NCI-H2227 (cell line): ENCODE measurements at regions not wholly inside any gene's neighbourhood (a gene's known extent, or its start where the extent isn't known, plus 50 kb on each side); places are given as distances from the start of the nearest gene placed in this dataset.

Experiments used
- DNase-seq: peaks from one replicate; lab custom pipeline; 2025; ENCODE audit not compliant: unreplicated experiment; lab: John Stamatoyannopoulos, UW

GRCh38 chr4:89556601-89557305 is 249.2 kb upstream of the GPRIN3 start:
- DNase-seq = no peak

GRCh38 chr4:89551191-89551590 is 243.6 kb upstream of the GPRIN3 start:
- no peak for DNase-seq

GRCh38 chr4:89549907-89550306 is 242.3 kb upstream of the GPRIN3 start:
- DNase-seq = no peak

GRCh38 chr4:89545315-89545714 is 237.7 kb upstream of the GPRIN3 start:
- DNase-seq = no peak

GRCh38 chr4:89541998-89542397 is 234.4 kb upstream of the GPRIN3 start:
- no peak for DNase-seq

GRCh38 chr4:89539797-89540711 is 232.5 kb upstream of the GPRIN3 start:
- DNase-seq = no peak

GRCh38 chr4:89539374-89539773 is 231.8 kb upstream of the GPRIN3 start:
- DNase-seq = no peak

- DNase-seq = no peak
Measured at GRCh38 chr4:89538886-89539285, 231.3 kb upstream of the GPRIN3 start.

GRCh38 chr4:89538171-89538570 is 230.6 kb upstream of the GPRIN3 start:
- DNase-seq = no peak

GRCh38 chr4:89537281-89537680 is 229.7 kb upstream of the GPRIN3 start:
- DNase-seq = no peak

GRCh38 chr4:89535251-89535650 is 227.7 kb upstream of the GPRIN3 start:
- no peak for DNase-seq

GRCh38 chr4:89534356-89534755 is 226.8 kb upstream of the GPRIN3 start:
- DNase-seq = no peak

GRCh38 chr4:89531932-89532640 is 224.5 kb upstream of the GPRIN3 start:
- no peak for DNase-seq

GRCh38 chr4:89528526-89529133 is 221.0 kb upstream of the GPRIN3 start:
- no peak for DNase-seq

GRCh38 chr4:89521826-89522225 is 214.2 kb upstream of the GPRIN3 start:
- no peak for DNase-seq

- no peak for DNase-seq
Measured at GRCh38 chr4:89519771-89520320, 212.2 kb upstream of the GPRIN3 start.

- no peak for DNase-seq
Measured at GRCh38 chr4:89518259-89518658, 210.7 kb upstream of the GPRIN3 start.

GRCh38 chr4:89514811-89515210 is 207.2 kb upstream of the GPRIN3 start:
- DNase-seq = no peak

GRCh38 chr4:89511776-89512175 is 204.2 kb upstream of the GPRIN3 start:
- DNase-seq = no peak

GRCh38 chr4:89509708-89510281 is 202.2 kb upstream of the GPRIN3 start:
- no peak for DNase-seq
